OCI-LY7 (cell line): ENCODE measurements at regions not wholly inside any gene's neighbourhood (a gene's known extent, or its start where the extent isn't known, plus 50 kb on each side); places are given as distances from the start of the nearest gene placed in this dataset.

Experiments
- CTCF ChIP-seq: fragments of 200-600 bp; sonication (generic); conservative IDR thresholded peaks from 2 replicates; pipeline ENCODE4 v1.5.1; 2014; ENCODE audit warnings: mild to moderate bottlenecking, antibody characterized with exemption, low read length, moderate library complexity, mixed read lengths
- EZH2phosphoT487 ChIP-seq: fragments of 200-600 bp; sonication (generic); IDR thresholded peaks from 2 replicates; pipeline ENCODE4 v1.6.1; 2018; ENCODE audit warnings: low read depth, borderline replicate concordance, mild to moderate bottlenecking, mixed run types, antibody characterized with exemption, low read length, moderate library complexity, mixed read lengths

DNA sequence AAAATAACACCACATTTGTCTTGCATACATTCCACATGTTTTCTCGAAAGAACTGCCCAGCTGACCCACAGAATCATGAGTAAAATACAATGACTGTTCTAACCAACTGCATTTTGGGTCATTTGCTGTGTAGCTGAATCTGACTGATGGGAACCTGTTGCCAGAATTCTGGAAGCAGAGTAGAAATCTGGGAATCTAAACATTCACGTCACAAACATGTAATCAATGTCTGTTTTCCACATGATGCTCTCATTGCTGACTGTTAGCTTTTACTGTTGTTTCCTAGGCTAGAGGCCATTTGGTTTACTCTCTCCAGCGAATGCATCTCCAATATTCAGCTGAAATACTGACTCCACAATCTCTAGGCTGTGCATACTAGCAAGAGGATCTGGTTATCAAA lies 710.1 kb downstream of the KCNJ2 start:
- TF ChIP-seq CTCF (no peak), EZH2phosphoT487 (no peak)
